Dermis microvascular lymphatic vessel endothelial cell (primary cell): ENCODE measurements at regions not wholly inside any gene's neighbourhood (a gene's known extent, or its start where the extent isn't known, plus 50 kb on each side); places are given as distances from the start of the nearest gene placed in this dataset.

Experiments
- DNase-seq, 2 donors: peaks; one replicate each; pipeline versions ENCODE4 v3.0.0 to v3.0.0-alpha.2; 2010; ENCODE audit warnings: low read depth in 2 of 2

DNA sequence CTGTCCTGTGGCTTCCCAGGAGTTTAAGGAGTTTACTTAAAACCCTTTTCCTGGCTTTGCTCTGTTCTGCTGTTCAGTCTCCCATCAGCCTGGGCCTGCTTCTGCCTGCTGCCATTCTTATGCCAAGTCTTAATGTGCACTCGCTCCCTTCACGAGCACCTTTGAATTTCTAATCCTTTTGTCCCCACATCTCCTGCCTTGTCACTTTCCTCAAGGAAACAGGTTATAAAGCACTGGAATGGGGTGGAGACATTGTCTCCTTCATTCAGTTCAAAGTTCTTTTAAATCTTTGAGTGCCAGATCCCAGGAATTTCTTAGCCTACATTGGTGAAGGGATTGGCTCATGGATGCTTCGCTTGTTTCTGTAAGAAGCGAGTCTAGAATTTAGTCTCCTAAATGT lies 87.2 kb upstream of the LIFR start:
- DNase-seq: no peak

DNA sequence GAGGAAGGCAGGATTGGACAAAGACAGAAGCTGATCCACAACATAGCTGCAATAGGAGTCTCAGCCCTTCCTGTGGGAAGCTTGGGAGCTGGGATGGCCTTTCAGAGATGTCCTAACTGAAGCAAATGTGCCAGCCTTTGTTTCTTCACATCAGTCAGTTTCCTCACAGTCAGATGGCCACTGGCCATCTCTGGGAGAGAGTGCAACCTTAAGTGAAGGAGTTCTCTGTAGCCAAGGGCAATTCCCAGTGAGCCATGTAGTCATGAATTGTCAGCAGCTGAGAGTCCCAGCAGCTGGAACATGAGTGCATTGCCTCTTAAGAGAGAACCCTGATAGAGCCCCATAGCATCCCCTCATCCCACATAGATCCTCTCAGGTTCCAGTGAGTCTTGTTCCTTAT lies 89.1 kb upstream of the LIFR start:
- no peak for DNase-seq

- no peak for DNase-seq
These were observed 92.4 kb upstream of the LIFR start for GRCh38 chr5:38648703-38649291.

- no peak for DNase-seq
These were observed 94.1 kb upstream of the LIFR start for GRCh38 chr5:38650540-38650939.

DNA sequence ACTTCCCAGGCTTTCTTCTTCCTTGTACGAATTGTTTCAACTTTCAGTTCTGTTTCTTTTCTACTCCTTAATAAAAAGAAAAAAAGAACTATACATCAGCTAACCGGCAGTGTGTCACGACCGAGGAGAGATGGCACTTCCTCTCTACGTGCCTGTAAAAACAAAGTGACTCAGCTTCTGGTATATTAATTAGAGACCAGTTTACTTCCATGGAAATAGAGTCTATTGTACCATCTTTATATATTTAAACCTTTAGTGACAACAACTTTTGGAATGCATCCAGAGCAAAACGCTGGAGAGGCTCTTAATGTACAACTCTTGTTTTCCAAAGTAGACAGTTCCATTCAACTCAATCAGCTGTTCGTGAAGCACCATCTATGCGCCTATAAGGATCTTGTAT lies 94.5 kb upstream of the LIFR start:
- peak; percentile 77 to 96 for DNase-seq

GRCh38 chr5:38651806-38652205 lies 95.4 kb upstream of the LIFR start:
- no peak for DNase-seq

- DNase-seq: no peak
These were observed 96.9 kb upstream of the LIFR start for GRCh38 chr5:38653389-38653788.

- no peak for DNase-seq
These were observed 99.2 kb upstream of the LIFR start for GRCh38 chr5:38655691-38656090.

DNA sequence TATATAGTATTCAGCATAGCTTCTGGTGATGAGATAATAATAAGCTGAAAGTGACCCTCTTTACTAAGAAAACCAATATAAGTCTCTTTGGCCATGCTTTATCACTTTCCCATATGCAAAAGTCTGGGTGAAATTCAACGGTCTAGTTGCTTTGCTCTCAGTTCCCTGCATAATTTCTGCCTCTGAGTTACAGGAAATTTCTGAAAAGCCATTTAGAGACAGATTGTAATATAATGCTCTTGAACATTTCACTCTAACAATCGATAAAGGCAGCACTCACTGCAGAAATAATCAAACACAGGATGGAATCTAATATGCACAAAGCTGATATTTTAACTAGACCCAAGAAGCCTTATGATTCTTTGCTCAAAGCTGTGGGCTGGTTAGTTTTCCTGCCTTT lies 100.1 kb upstream of the LIFR start:
- DNase-seq: no peak

DNA sequence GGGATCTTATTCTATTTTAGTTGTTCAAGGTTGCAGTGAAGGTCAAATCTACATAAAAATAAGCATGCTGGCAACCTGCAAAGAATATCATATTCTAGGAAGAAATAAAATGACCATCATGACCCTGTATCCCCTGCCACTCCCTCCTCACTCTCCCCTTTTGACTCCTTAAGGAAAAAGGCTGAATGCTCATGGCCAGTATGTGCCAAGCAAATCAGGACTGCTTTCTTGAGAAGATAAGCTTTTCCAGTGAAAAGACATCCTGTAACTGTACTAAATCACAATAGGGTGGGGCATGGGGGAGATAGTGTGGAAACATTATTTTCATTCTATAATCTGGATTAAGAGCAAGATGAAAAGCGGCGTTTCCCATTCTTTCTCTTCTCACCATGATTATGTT lies 100.6 kb upstream of the LIFR start:
- DNase-seq: no peak

DNA sequence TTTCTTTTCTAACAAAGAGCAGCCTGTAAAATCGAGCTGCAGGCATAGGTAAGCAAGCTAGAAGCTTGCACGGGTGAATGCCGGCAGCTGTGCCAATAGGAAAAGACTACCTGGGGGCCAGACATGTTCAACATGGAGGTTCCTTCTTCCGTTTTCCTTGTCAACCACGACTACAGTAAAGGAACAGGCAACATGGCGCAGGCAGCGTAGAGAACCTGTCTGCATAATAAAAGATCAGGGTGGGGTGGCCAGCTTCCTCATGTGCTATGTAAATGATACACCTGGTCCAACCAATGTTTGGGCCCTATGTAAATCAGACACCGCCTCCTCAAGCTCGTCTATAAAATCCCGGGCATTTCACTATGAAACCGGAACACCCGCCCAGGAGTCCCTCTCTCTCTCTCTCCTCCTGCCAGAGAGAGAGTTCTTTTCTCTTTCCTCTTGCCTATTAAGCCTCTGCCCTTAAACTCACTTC lies 103.8 kb upstream of the LIFR start:
- peak; percentile 46 to 48 for DNase-seq

DNA sequence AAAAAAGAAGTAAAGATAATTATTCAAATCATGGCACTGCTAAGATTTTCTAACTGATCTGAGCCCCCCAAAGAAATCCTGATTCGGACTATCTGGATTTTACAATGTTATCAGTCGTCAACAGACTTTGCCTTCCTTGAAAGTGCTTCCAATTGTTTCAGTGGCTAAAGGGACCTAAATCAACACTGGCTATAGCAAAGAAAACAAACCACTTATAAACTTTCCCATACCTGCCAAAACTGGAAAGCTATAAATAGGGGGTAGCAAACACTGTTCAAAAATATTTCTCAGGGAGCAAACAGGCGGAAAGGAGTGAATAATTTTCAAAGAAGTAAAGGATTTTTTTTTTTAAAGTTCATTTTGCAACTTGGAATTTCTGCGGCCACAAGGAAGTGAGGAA lies 105.6 kb upstream of the LIFR start:
- DNase-seq: peak in 1 of 2 donors; percentile 87

DNA sequence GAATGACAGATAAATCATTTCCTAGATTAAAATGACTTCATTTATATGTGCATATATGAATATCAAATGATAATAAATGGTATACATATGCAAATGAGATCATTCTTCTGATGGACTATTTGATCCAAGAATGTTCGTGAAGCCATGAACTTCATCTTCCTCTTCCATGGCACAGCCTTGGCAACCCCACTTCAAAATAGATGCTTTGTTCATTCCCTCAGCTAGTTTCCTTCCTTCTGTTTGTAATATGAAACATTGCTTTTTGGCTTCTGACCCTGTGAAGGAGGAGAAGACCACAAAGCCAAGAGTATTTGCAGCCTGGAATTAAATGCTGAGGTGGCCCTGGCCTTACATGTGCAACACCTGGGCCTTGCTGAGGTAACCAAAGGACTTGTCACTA lies 106.8 kb upstream of the LIFR start:
- DNase-seq: peak in 1 of 2 donors; percentile 59

- peak; percentile 55 to 79 for DNase-seq
These were observed 110.4 kb upstream of the LIFR start for GRCh38 chr5:38666668-38667498.

GRCh38 chr5:38667499-38667776 lies 111.0 kb upstream of the LIFR start:
- no peak for DNase-seq

DNA sequence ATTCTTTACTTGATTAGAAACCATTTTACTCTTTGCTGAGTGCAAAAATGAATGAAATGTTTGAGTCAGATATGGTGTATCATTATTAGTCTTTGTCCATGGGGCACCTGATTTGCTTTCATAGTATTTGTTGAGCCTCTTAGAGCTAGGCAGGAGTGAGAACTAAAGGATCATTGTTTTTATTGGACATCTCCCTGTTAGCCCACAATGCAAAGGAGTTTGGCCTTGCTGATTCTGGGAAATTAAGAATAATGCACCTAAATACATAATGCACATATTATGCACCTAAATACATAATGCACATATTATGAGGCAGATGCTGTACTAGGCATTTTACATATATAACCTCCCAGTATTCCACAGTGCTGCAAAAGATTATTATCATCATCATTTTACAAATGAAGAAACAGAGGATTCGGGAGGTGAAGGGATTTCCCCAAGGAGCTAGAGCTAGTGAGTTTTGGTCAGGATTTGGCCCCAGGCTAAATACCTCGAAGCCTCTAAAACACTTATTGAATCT lies 113.0 kb upstream of the LIFR start:
- no peak for DNase-seq

- DNase-seq: no peak
These were observed 113.6 kb upstream of the LIFR start for GRCh38 chr5:38670066-38670465.

GRCh38 chr5:38670878-38671277 lies 114.4 kb upstream of the LIFR start:
- no peak for DNase-seq

GRCh38 chr5:38672059-38672788 lies 115.8 kb upstream of the LIFR start:
- DNase-seq: no peak

DNA sequence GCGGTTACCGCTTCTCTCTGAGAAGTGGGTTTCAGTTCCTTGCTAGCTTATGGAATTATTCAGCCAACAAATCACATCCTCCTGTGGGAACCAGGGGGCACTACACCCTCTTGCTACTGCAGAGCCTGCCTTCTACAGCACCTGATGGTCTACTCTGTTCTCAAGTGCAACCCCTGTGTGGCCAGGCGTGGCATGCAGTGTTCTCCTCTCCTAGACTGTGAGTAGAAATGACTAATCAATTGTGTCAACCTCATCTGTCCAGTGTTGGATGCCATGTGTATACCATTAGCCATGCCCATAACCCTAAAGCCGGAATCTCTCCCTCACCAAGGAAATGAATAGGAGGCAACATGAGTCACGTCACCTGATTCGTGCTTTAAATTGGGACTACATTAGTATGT lies 117.2 kb upstream of the LIFR start:
- DNase-seq: peak in 1 of 2 donors; percentile 28

- no peak for DNase-seq
These were observed 119.0 kb upstream of the LIFR start for GRCh38 chr5:38675443-38675842.

- no peak for DNase-seq
These were observed 121.2 kb upstream of the LIFR start for GRCh38 chr5:38677636-38678035.

GRCh38 chr5:38678076-38678475 lies 121.6 kb upstream of the LIFR start:
- DNase-seq: no peak
